ENCODE measurements at regions not wholly inside any gene's neighbourhood (a gene's known extent, or its start where the extent isn't known, plus 50 kb on each side); places are given as distances from the start of the nearest gene placed in this dataset.

GRCh38 chr2:161048317-161048716 lies 111.9 kb upstream of the TANK start:
- TF ChIP-seq CTCF (conservative IDR thresholded peaks at IDR 0.05; ENCODE audit: low read depth, low read length) (no peak), EZH2 (IDR thresholded peaks at IDR 0.05; ENCODE audit: borderline replicate concordance, low read depth, low read length, poor library complexity, severe bottlenecking) (no peak)
